H9 (cell line): ENCODE measurements at regions not wholly inside any gene's neighbourhood (a gene's known extent, or its start where the extent isn't known, plus 50 kb on each side); places are given as distances from the start of the nearest gene placed in this dataset.

Experiments used
- DNase-seq: peaks from one replicate; pipeline ENCODE4 v3.0.0-alpha.2; 2017
- H2AFZ ChIP-seq: one replicate; pipeline ENCODE4 v1.6.1; 2013; ENCODE audit warnings: mild to moderate bottlenecking, low read length, control low read depth, moderate library complexity
- H2AK5ac ChIP-seq: 2 replicates; pipeline ENCODE4 v1.6.1; 2013; ENCODE audit warnings: low read length, control low read depth, mixed read lengths; ENCODE audit not compliant: insufficient read length
- H2BK120ac ChIP-seq: one replicate; pipeline ENCODE4 v1.6.1; 2013; ENCODE audit warnings: low read depth, mild to moderate bottlenecking, low read length, control low read depth, inconsistent platforms; ENCODE audit not compliant: poor library complexity, severe bottlenecking
- H2BK12ac ChIP-seq: 2 replicates; pipeline ENCODE4 v1.6.1; 2013; ENCODE audit warnings: low read length, control low read depth, mixed read lengths, low read depth; ENCODE audit not compliant: insufficient read length
- H2BK15ac ChIP-seq: 2 replicates; pipeline ENCODE4 v1.6.1; 2013; ENCODE audit warnings: low read depth, low read length, control low read depth
- H2BK20ac ChIP-seq: one replicate; pipeline ENCODE4 v1.6.1; 2013; ENCODE audit warnings: low read depth, mild to moderate bottlenecking, low read length, control low read depth, inconsistent platforms; ENCODE audit not compliant: poor library complexity, severe bottlenecking
- H2BK5ac ChIP-seq: 2 replicates; pipeline ENCODE4 v1.6.1; 2013; ENCODE audit warnings: low read length, control low read depth, mixed read lengths; ENCODE audit not compliant: insufficient read length
- H3K14ac ChIP-seq: 2 replicates; pipeline ENCODE4 v1.6.1; 2013; ENCODE audit warnings: low read length, control low read depth; ENCODE audit not compliant: insufficient read depth
- H3K18ac ChIP-seq: 2 replicates; pipeline ENCODE4 v1.6.1; 2013; ENCODE audit warnings: low read depth, mild to moderate bottlenecking, mixed read lengths, low read length, control low read depth; ENCODE audit not compliant: insufficient read length
- H3K23ac ChIP-seq: 2 replicates; pipeline ENCODE4 v1.6.1; 2013; ENCODE audit warnings: low read length, control low read depth, mixed read lengths, low read depth; ENCODE audit not compliant: insufficient read length
- H3K23me2 ChIP-seq: 2 replicates; pipeline ENCODE4 v1.6.1; 2013; ENCODE audit warnings: low read depth, mild to moderate bottlenecking, mixed read lengths, low read length, control low read depth; ENCODE audit not compliant: insufficient read length, poor library complexity, severe bottlenecking
- H3K27ac ChIP-seq: 2 replicates; pipeline ENCODE4 v1.5.1; 2013; ENCODE audit warnings: low read length, control low read depth, mixed read lengths, low read depth; ENCODE audit not compliant: insufficient read length
- H3K27me3 ChIP-seq: 2 replicates; pipeline ENCODE4 v1.6.1; 2013; ENCODE audit warnings: low read length, control low read depth, inconsistent platforms; ENCODE audit not compliant: insufficient read depth
- H3K4ac ChIP-seq: 2 replicates; pipeline ENCODE4 v1.6.1; 2013; ENCODE audit warnings: low read depth, mild to moderate bottlenecking, control low read depth, inconsistent platforms, low read length, moderate library complexity
- H3K4me1 ChIP-seq: 2 replicates; pipeline ENCODE4 v1.6.1; 2013; ENCODE audit warnings: low read length, control low read depth, inconsistent platforms; ENCODE audit not compliant: insufficient read depth
- H3K4me2 ChIP-seq: 2 replicates; pipeline ENCODE4 v1.6.1; 2013; ENCODE audit warnings: low read length, control low read depth, mixed read lengths; ENCODE audit not compliant: insufficient read length, insufficient read depth
- H3K56ac ChIP-seq: 2 replicates; pipeline ENCODE4 v1.6.1; 2013; ENCODE audit warnings: low read depth, mild to moderate bottlenecking, mixed read lengths, low read length, control low read depth; ENCODE audit not compliant: insufficient read length
- H3K79me1 ChIP-seq: 2 replicates; pipeline ENCODE4 v1.6.1; 2013; ENCODE audit warnings: low read depth, mild to moderate bottlenecking, moderate library complexity, low read length, control low read depth, inconsistent platforms; ENCODE audit not compliant: insufficient read depth, poor library complexity, severe bottlenecking
- H3K79me2 ChIP-seq: 2 replicates; pipeline ENCODE4 v1.6.1; 2013; ENCODE audit warnings: low read length, control low read depth, inconsistent platforms; ENCODE audit not compliant: insufficient read depth
- H3K9ac ChIP-seq: 2 replicates; pipeline ENCODE4 v1.6.1; 2013; ENCODE audit warnings: low read length, control low read depth, mixed read lengths; ENCODE audit not compliant: insufficient read length; ENCODE audit errors: extremely low read depth
- H3K9me3 ChIP-seq: one replicate; pipeline ENCODE4 v1.6.1; 2013; ENCODE audit warnings: low read depth, low read length, inconsistent platforms; ENCODE audit not compliant: control insufficient read depth
- H3T11ph ChIP-seq: one replicate; pipeline ENCODE4 v1.6.1; 2013; ENCODE audit warnings: mild to moderate bottlenecking, low read length, control low read depth, inconsistent platforms
- H4K20me1 ChIP-seq: one replicate; pipeline ENCODE4 v1.6.1; 2013; ENCODE audit not compliant: control insufficient read depth, insufficient read length, insufficient read depth
- H4K5ac ChIP-seq: 2 replicates; pipeline ENCODE4 v1.6.1; 2013; ENCODE audit warnings: low read depth, mild to moderate bottlenecking, mixed read lengths, low read length, control low read depth; ENCODE audit not compliant: insufficient read length
- H4K8ac ChIP-seq: replicated peaks from 2 replicates; pipeline ENCODE4 v1.6.1; 2013; ENCODE audit warnings: low read length, control low read depth, mixed read lengths, low read depth; ENCODE audit not compliant: insufficient read length
- H4K91ac ChIP-seq: 2 replicates; pipeline ENCODE4 v1.6.1; 2013; ENCODE audit warnings: low read depth, mild to moderate bottlenecking, moderate library complexity, mixed read lengths, low read length, control low read depth; ENCODE audit not compliant: insufficient read length
- H3K27ac Mint-ChIP-seq, 3 experiments: 2 replicates in 2 of 3; 3 replicates in 1 of 3; pipeline ENCODE4 v1.8.0; 2020 to 2021; ENCODE audit warnings: mixed read lengths in 3 of 3, mild to moderate bottlenecking in 1 of 3, moderate library complexity in 1 of 3
- H3K27me3 Mint-ChIP-seq: 2 replicates; pipeline ENCODE4 v1.8.0; 2021; ENCODE audit warnings: low read depth, mild to moderate bottlenecking, moderate library complexity, mixed read lengths
- H3K36me3 Mint-ChIP-seq, 3 experiments: 2 replicates in 2 of 3; 3 replicates in 1 of 3; pipeline ENCODE4 v1.8.0; 2020 to 2021; ENCODE audit warnings: low read depth in 3 of 3, mixed read lengths in 3 of 3; ENCODE audit not compliant: insufficient read depth in 1 of 3
- H3K4me1 Mint-ChIP-seq, 2 experiments: 2 replicates each; pipeline ENCODE4 v1.8.0; 2020; ENCODE audit warnings: mixed read lengths in 2 of 2
- H3K4me3 Mint-ChIP-seq, 2 experiments: 2 replicates in 1 of 2; 3 replicates in 1 of 2; pipeline ENCODE4 v1.8.0; 2020 to 2021; ENCODE audit warnings: mild to moderate bottlenecking in 2 of 2, mixed read lengths in 2 of 2, moderate library complexity in 1 of 2
- H3K9me3 Mint-ChIP-seq, 2 experiments: 2 replicates in 1 of 2; 3 replicates in 1 of 2; pipeline ENCODE4 v1.8.0; 2020; ENCODE audit warnings: mild to moderate bottlenecking in 2 of 2, mixed read lengths in 2 of 2, moderate library complexity in 1 of 2
- CTCF ChIP-seq: fragments of 200-600 bp; sonication (generic); conservative IDR thresholded peaks from 3 replicates; pipeline ENCODE4 v1.8.0; 2021; ENCODE audit warnings: antibody characterized with exemption, mild to moderate bottlenecking
- WGBS: extraction: QIAGEN DNeasy Blood & Tissue Kit; methylation state at CpG from one replicate; pipeline ENCODE4 v1.1.7; 2013; ENCODE audit warnings: missing lambda C conversion rate, low lambda C conversion rate, mixed read lengths; ENCODE audit not compliant: insufficient read length; ENCODE audit errors: extremely low coverage; 5-methylcytosine and 5-hydroxymethylcytosine counted together

- Mint-ChIP-seq H3K4me1 (peaks cover 8% of the 10 kb centered on the region in 2 experiments), H3K9me3 (no peaks in the 10 kb centered on the region; a peak in 1 of 5 replicates), H3K36me3 (no peaks in the 10 kb centered on the region; a peak in 1 of 7 replicates), H3K27ac (no peak overlapping the region), H3K4me3 (no peak overlapping the region), H3K27me3 (peaks cover 51% of the 10 kb centered on the region)
- Histone ChIP-seq H2BK20ac (no peak overlapping the region), H3K4me2 (peak overlapping the region; percentile 1), H4K91ac (no peak overlapping the region), H3K56ac (no peak overlapping the region), H2BK5ac (no peak overlapping the region), H4K8ac (no peak overlapping the region), H4K20me1 (no peaks in the 10 kb centered on the region), H3K9me3 (no peaks in the 10 kb centered on the region), H3K4ac (no peak overlapping the region), H3K79me1 (no peaks in the 10 kb centered on the region), H2AK5ac (no peak overlapping the region), H3K79me2 (no peaks in the 10 kb centered on the region), H3K9ac (no peak overlapping the region), H3K23me2 (no peaks in the 10 kb centered on the region), H3K4me1 (peaks cover 4% of the 10 kb centered on the region; the same call in 1 of the 2 replicates), H3K23ac (no peak overlapping the region), H3T11ph (no peak overlapping the region), H3K18ac (no peak overlapping the region), H2BK15ac (no peak overlapping the region), H3K14ac (no peak overlapping the region), H3K27ac (no peak overlapping the region), H2BK120ac (no peak overlapping the region), H2BK12ac (no peak overlapping the region), H3K27me3 (no peaks in the 10 kb centered on the region; the same call in 1 of the 2 replicates), H4K5ac (no peak overlapping the region), H2AFZ (no peak overlapping the region)
- no peak for DNase-seq
- no peak for TF ChIP-seq CTCF
- no CpG with 5 or more reads among the region's 2 CpGs for WGBS
These were observed 511.2 kb downstream of the USP25 start for GRCh38 chr21:16241016-16241415.
